A549 (cell line): ENCODE measurements at regions not wholly inside any gene's neighbourhood (a gene's known extent, or its start where the extent isn't known, plus 50 kb on each side); places are given as distances from the start of the nearest gene placed in this dataset.

Source experiments
- HOXB5 ChIP-seq: fragments of 250-450 bp; sonication (Bioruptor Pico); IDR thresholded peaks from 2 replicates; pipeline ENCODE4 v1.5.0; 2020; ENCODE audit warnings: mild to moderate bottlenecking, moderate library complexity
- MYC ChIP-seq: IDR thresholded peaks from 2 replicates; pipeline ENCODE4 v1.6.1; 2012; ENCODE audit warnings: mild to moderate bottlenecking, inconsistent platforms, low read length, improper control_type of control experiment, borderline replicate concordance
- NR3C1 ChIP-seq: fragments of >200 bp; sonication (Bioruptor Twin); formaldehyde crosslinking; IDR thresholded peaks from 3 replicates; pipeline ENCODE4 v1.6.1; 2017
- ZFP36 ChIP-seq: fragments of 450-650 bp; IDR thresholded peaks from 2 replicates; pipeline ENCODE4 v1.6.1; 2014; ENCODE audit warnings: borderline replicate concordance; ENCODE audit not compliant: partially characterized antibody
- TF ChIP-seq, protein P1 (sequence below): fragments of >200 bp; sonication (Bioruptor Twin); formaldehyde crosslinking; IDR thresholded peaks from 3 replicates; pipeline ENCODE4 v1.5.1; 2016
- TF ChIP-seq, protein P2 (sequence below): IDR thresholded peaks from 2 replicates; pipeline ENCODE4 v1.6.1; 2012; ENCODE audit warnings: low read depth, borderline replicate concordance
- TF ChIP-seq, protein P3 (sequence below): fragments of 450-650 bp; IDR thresholded peaks from 2 replicates; pipeline ENCODE4 v1.6.1; 2014; ENCODE audit warnings: antibody characterized with exemption
- TF ChIP-seq, protein P4 (sequence below): fragments of 200-600 bp; sonication (generic); IDR thresholded peaks from 2 replicates; pipeline ENCODE4 v1.6.1; 2016; ENCODE audit warnings: antibody characterized with exemption, mild to moderate bottlenecking, moderate library complexity

DNA sequence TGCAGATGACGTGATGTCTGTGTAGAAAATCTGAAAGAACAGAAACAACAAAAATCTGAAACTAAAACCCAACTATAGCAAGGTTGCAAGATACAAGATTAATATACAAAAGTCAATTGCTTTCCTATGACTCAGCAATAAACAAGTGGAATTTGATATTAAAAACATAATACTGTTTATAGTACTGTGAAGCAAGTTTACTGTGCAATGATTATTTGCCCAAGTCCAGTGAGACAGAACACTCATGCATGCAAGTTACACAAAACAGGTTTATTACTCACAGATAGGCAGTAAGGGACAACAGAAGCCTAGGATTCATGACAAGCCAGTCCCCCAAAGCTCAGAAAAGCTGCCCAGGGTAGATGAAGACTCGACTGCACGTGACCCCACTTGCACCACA, 62.4 kb upstream of the RAB4A start:
- TF ChIP-seq, protein P1, sequence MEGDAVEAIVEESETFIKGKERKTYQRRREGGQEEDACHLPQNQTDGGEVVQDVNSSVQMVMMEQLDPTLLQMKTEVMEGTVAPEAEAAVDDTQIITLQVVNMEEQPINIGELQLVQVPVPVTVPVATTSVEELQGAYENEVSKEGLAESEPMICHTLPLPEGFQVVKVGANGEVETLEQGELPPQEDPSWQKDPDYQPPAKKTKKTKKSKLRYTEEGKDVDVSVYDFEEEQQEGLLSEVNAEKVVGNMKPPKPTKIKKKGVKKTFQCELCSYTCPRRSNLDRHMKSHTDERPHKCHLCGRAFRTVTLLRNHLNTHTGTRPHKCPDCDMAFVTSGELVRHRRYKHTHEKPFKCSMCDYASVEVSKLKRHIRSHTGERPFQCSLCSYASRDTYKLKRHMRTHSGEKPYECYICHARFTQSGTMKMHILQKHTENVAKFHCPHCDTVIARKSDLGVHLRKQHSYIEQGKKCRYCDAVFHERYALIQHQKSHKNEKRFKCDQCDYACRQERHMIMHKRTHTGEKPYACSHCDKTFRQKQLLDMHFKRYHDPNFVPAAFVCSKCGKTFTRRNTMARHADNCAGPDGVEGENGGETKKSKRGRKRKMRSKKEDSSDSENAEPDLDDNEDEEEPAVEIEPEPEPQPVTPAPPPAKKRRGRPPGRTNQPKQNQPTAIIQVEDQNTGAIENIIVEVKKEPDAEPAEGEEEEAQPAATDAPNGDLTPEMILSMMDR: no peak
- TF ChIP-seq HOXB5 (no peak), MYC (no peak), NR3C1 (no peak), ZFP36 (no peak)
- TF ChIP-seq, protein P2, sequence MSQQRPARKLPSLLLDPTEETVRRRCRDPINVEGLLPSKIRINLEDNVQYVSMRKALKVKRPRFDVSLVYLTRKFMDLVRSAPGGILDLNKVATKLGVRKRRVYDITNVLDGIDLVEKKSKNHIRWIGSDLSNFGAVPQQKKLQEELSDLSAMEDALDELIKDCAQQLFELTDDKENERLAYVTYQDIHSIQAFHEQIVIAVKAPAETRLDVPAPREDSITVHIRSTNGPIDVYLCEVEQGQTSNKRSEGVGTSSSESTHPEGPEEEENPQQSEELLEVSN: no peak
- TF ChIP-seq, protein P3, sequence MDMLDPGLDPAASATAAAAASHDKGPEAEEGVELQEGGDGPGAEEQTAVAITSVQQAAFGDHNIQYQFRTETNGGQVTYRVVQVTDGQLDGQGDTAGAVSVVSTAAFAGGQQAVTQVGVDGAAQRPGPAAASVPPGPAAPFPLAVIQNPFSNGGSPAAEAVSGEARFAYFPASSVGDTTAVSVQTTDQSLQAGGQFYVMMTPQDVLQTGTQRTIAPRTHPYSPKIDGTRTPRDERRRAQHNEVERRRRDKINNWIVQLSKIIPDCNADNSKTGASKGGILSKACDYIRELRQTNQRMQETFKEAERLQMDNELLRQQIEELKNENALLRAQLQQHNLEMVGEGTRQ: no peak
- TF ChIP-seq, protein P4, sequence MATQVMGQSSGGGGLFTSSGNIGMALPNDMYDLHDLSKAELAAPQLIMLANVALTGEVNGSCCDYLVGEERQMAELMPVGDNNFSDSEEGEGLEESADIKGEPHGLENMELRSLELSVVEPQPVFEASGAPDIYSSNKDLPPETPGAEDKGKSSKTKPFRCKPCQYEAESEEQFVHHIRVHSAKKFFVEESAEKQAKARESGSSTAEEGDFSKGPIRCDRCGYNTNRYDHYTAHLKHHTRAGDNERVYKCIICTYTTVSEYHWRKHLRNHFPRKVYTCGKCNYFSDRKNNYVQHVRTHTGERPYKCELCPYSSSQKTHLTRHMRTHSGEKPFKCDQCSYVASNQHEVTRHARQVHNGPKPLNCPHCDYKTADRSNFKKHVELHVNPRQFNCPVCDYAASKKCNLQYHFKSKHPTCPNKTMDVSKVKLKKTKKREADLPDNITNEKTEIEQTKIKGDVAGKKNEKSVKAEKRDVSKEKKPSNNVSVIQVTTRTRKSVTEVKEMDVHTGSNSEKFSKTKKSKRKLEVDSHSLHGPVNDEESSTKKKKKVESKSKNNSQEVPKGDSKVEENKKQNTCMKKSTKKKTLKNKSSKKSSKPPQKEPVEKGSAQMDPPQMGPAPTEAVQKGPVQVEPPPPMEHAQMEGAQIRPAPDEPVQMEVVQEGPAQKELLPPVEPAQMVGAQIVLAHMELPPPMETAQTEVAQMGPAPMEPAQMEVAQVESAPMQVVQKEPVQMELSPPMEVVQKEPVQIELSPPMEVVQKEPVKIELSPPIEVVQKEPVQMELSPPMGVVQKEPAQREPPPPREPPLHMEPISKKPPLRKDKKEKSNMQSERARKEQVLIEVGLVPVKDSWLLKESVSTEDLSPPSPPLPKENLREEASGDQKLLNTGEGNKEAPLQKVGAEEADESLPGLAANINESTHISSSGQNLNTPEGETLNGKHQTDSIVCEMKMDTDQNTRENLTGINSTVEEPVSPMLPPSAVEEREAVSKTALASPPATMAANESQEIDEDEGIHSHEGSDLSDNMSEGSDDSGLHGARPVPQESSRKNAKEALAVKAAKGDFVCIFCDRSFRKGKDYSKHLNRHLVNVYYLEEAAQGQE: no peak
